ENCODE measurements at regions not wholly inside any gene's neighbourhood (a gene's known extent, or its start where the extent isn't known, plus 50 kb on each side); places are given as distances from the start of the nearest gene placed in this dataset.

DNA sequence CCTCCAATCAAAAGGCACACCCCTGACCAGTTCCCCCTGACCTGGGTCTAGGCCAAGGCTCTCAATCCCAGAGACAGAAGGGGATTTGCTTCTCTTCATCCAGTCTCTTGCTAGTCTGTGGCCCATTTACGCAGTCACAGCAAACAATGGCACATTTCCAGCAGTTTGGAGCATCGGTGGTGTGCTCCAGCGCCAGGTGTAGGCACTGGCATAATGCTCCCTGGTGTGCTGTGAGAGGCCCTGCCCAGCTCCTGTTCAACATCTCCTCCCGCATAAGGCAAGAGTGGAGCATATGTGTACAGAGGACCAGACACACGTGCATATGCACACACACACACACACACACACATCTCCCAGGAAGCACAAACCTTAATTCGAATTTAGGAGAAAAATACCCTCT is 79.5 kb upstream of the ERCC6L2 start:
- no peaks in the 10 kb centered on the region for H3K9me3 ChIP-seq
- no peak for DNase-seq (ENCODE audit: low spot score in 2 of 2)
- no peak for TF ChIP-seq CTCF (IDR thresholded peaks at IDR 0.05)
- no peak for TF ChIP-seq POLR2A (IDR thresholded peaks at IDR 0.05)
- no peak for TF ChIP-seq EP300 (IDR thresholded peaks at IDR 0.05)
- H3K4me1 ChIP-seq: peaks cover 0 to 16% (median 2%) of the 10 kb centered on the region in 4 donors
- no peak overlapping the region for H3K4me3 ChIP-seq
- no peak overlapping the region for H3K27ac ChIP-seq
- 88 to 89% methylated on average over 6 of the region's 6 CpGs for WGBS, 2 donors
- no peaks in the 10 kb centered on the region for H3K36me3 ChIP-seq
- H3K27me3 ChIP-seq: no peaks in the 10 kb centered on the region

DNA sequence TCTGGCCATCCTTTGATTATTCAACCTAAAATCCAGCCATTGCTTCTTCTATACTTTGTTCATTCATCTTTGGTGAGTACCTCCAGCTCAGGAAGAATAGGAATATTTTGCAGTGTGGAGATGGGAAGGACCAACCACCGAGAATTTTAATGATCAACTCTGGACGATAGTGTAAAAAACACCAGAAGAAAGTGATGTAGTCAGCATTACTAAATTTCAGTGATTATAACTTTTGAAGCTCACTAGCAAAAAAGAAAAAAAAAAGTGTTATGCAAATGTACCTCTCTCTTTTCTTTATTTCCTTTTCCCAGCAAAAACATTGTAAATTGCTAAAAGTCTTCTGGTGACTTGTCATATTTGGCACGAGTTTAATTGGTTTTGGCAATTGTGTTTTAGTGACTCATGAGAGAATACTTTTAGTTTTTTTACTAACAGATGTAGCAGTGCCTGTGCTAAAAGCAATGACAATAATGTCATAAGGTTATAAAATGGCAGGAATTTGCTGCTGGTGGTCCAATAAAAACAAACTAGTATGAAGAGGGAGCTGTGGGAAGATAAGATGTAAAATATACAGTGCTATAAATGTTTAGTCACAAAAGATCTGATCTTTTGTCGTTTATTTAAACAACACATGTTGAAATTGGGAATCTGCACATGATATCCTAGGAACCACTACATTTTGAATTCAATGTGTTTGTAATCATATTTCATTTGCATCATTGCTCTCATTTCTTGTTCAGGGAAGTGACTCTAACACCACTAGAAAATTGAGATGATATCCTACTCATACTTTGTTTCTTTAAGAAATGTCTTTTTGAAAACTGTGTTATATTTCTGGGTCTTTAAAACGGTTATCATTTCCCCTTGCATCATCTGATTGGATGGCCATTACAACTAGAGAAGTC is 81.3 kb upstream of the ERCC6L2 start:
- Histone ChIP-seq H3K9me3 (no peaks in the 10 kb centered on the region), H3K27me3 (no peaks in the 10 kb centered on the region), H3K4me1 (peaks cover 0 to 16% (median 2%) of the 10 kb centered on the region in 4 donors), H3K27ac (peak overlapping the region in 2 of 4 donors; percentile 8 to 64), H3K36me3 (no peaks in the 10 kb centered on the region), H3K4me3 (no peak overlapping the region)
- TF ChIP-seq CTCF (IDR thresholded peaks at IDR 0.05) (no peak), POLR2A (IDR thresholded peaks at IDR 0.05) (no peak), EP300 (IDR thresholded peaks at IDR 0.05) (peak in 1 of 2 donors; percentile 73)
- WGBS, 2 donors: 37 to 38% methylated on average over 5 of the region's 5 CpGs
- peak in 1 of 2 donors; percentile 59 for DNase-seq (ENCODE audit: low spot score in 2 of 2)

- WGBS, 2 donors: 88 to 94% methylated on average over 2 of the region's 2 CpGs
- H3K4me1 ChIP-seq: peaks cover 0 to 16% (median 2%) of the 10 kb centered on the region in 4 donors
- no peak overlapping the region for H3K27ac ChIP-seq
- TF ChIP-seq CTCF (IDR thresholded peaks at IDR 0.05) (no peak), POLR2A (IDR thresholded peaks at IDR 0.05) (no peak), EP300 (IDR thresholded peaks at IDR 0.05) (no peak)
- H3K27me3 ChIP-seq: no peaks in the 10 kb centered on the region
- H3K9me3 ChIP-seq: no peaks in the 10 kb centered on the region
- no peaks in the 10 kb centered on the region for H3K36me3 ChIP-seq
- DNase-seq (ENCODE audit: low spot score in 2 of 2): no peak
- H3K4me3 ChIP-seq: no peak overlapping the region
These were observed 83.8 kb upstream of the ERCC6L2 start for GRCh38 chr9:95791695-95792094.

GRCh38 chr9:95791286-95791685 is 84.2 kb upstream of the ERCC6L2 start:
- H3K27ac ChIP-seq: no peak overlapping the region
- H3K4me1 ChIP-seq: peaks cover 0 to 16% (median 2%) of the 10 kb centered on the region in 4 donors
- H3K27me3 ChIP-seq: no peaks in the 10 kb centered on the region
- 78 to 83% methylated on average over 4 of the region's 4 CpGs for WGBS, 2 donors
- H3K9me3 ChIP-seq: no peaks in the 10 kb centered on the region
- no peak for TF ChIP-seq CTCF (IDR thresholded peaks at IDR 0.05)
- no peak for TF ChIP-seq POLR2A (IDR thresholded peaks at IDR 0.05)
- no peak for TF ChIP-seq EP300 (IDR thresholded peaks at IDR 0.05)
- no peaks in the 10 kb centered on the region for H3K36me3 ChIP-seq
- DNase-seq (ENCODE audit: low spot score in 2 of 2): no peak
- no peak overlapping the region for H3K4me3 ChIP-seq

DNA sequence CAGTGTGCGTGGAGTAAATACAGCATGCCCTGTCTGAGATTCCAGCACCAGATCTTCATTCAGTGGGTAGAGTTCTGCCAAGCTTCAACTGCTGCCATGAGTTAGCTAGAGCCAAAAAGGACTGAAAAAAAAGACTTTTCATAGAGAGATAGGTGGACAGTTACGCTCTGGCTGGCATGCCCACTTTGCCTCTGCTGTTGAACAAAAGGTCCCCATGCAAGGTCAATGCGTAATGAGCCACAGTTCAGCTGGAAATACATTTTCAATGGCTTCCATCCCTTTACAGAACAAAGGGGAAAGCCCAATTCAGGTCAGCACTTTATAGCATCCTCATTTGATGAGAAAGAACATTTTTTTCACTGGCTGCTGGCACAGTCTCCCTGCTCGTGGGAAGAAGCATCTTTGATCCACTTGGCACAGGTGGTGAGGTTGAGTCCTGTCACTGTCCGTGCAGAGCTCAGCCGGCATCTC is 86.9 kb upstream of the ERCC6L2 start:
- H3K4me1 ChIP-seq: peaks cover 0 to 4% (median 1%) of the 10 kb centered on the region in 4 donors
- H3K9me3 ChIP-seq: no peaks in the 10 kb centered on the region
- WGBS, 2 donors: 67% methylated on average over 6 of the region's 6 CpGs
- no peak for DNase-seq (ENCODE audit: low spot score in 2 of 2)
- no peaks in the 10 kb centered on the region for H3K27me3 ChIP-seq
- H3K27ac ChIP-seq: no peak overlapping the region
- no peak overlapping the region for H3K4me3 ChIP-seq
- TF ChIP-seq EP300 (IDR thresholded peaks at IDR 0.05) (no peak), CTCF (IDR thresholded peaks at IDR 0.05) (no peak), POLR2A (IDR thresholded peaks at IDR 0.05) (no peak)
- no peaks in the 10 kb centered on the region for H3K36me3 ChIP-seq
